Adrenal gland (tissue), 5 donors: ENCODE measurements at regions not wholly inside any gene's neighbourhood (a gene's known extent, or its start where the extent isn't known, plus 50 kb on each side); places are given as distances from the start of the nearest gene placed in this dataset.

Experiments used
- CTCF ChIP-seq, 6 experiments: fragments of 450-650 bp in 4 of 6; fragments of 200-600 bp in 2 of 6; sonication (generic) in 1 of 6; IDR thresholded peaks; 1 replicate in 5 of 6; 2 replicates in 1 of 6; pipeline versions ENCODE4 v1.5.1 to v1.8.0; 2016 to 2021; ENCODE audit warnings: antibody characterized with exemption in 6 of 6, mild to moderate bottlenecking in 2 of 6, moderate library complexity in 1 of 6
- POLR2A ChIP-seq, 2 donors: fragments of 450-650 bp; IDR thresholded peaks; one replicate each; pipeline ENCODE4 v1.6.1; 2017; ENCODE audit warnings: antibody characterized with exemption in 2 of 2, mild to moderate bottlenecking in 2 of 2, moderate library complexity in 1 of 2
- donor health status: DM: no; HTN: no; CAD: no.

DNA sequence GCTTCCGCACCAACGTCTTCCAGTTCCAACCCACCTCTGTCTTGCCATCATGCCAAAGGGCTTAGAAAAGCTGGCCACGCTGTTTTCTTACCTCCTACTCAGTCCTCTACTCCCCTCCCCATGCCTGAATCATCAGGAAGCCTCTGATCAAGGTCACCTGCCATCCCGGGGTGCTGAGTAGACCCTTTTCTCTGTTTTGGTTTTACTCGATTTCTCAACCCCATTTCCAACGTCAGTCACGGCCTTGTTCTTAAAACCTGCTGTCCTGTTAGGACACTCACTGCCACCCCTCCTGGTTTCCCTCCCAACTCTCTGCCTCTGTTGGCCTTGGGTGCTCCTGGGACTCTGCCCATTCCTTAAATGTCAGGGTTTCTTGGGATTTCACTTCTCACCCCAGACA lies 350.1 kb downstream of the FOXO1 start:
- TF ChIP-seq CTCF (IDR thresholded peaks at IDR 0.05): no peak
- no peak for TF ChIP-seq POLR2A (IDR thresholded peaks at IDR 0.05)
